Thyroid gland (tissue), 4 donors: ENCODE measurements at regions not wholly inside any gene's neighbourhood (a gene's known extent, or its start where the extent isn't known, plus 50 kb on each side); places are given as distances from the start of the nearest gene placed in this dataset.

Experiments
- CTCF ChIP-seq, 6 experiments: fragments of 200-600 bp in 3 of 6; fragments of 450-650 bp in 3 of 6; sonication (generic) in 3 of 6; IDR thresholded peaks; one replicate each; pipeline ENCODE4 v1.5.1; 2016 to 2019; ENCODE audit warnings: antibody characterized with exemption in 6 of 6, mild to moderate bottlenecking in 2 of 6, inconsistent platforms in 1 of 6, moderate library complexity in 1 of 6
- POLR2A ChIP-seq, 2 donors: fragments of 450-650 bp; IDR thresholded peaks; one replicate each; pipeline ENCODE4 v1.6.1; 2017; ENCODE audit warnings: antibody characterized with exemption in 2 of 2, mild to moderate bottlenecking in 2 of 2, moderate library complexity in 1 of 2

- no peak for TF ChIP-seq CTCF (IDR thresholded peaks at IDR 0.05)
- TF ChIP-seq POLR2A (IDR thresholded peaks at IDR 0.05): no peak
Measured at GRCh38 chr4:13881892-13882291, 254.4 kb upstream of the BOD1L1 start.
